ENCODE measurements at regions not wholly inside any gene's neighbourhood (a gene's known extent, or its start where the extent isn't known, plus 50 kb on each side); places are given as distances from the start of the nearest gene placed in this dataset.
"Not testable (repeated sequence)": the region's sequence is repeated elsewhere in the genome, so short reads cannot be mapped to it uniquely, and the experiment has no call there.

GRCh38 chr1:146537775-146538373 lies 309.1 kb upstream of the NOTCH2NLA start:
- DNase-seq (ENCODE audit: extremely low spot score, unreplicated experiment); H3K36me3 Mint-ChIP-seq; H3K4me3 Mint-ChIP-seq; H3K27ac Mint-ChIP-seq; H3K4me1 Mint-ChIP-seq (ENCODE audit: unreplicated experiment); H3K27me3 Mint-ChIP-seq; H3K9me3 Mint-ChIP-seq: not testable (repeated sequence)

- not testable (repeated sequence) for H3K27ac Mint-ChIP-seq; H3K36me3 Mint-ChIP-seq; H3K9me3 Mint-ChIP-seq; H3K27me3 Mint-ChIP-seq; H3K4me3 Mint-ChIP-seq; H3K4me1 Mint-ChIP-seq (ENCODE audit: unreplicated experiment); DNase-seq (ENCODE audit: extremely low spot score, unreplicated experiment)
Observed at GRCh38 chr1:146536028-146536427, 307.2 kb upstream of the NOTCH2NLA start.

GRCh38 chr1:146535575-146535974 lies 306.8 kb upstream of the NOTCH2NLA start:
- not testable (repeated sequence) for H3K36me3 Mint-ChIP-seq; H3K27ac Mint-ChIP-seq; H3K9me3 Mint-ChIP-seq; H3K4me1 Mint-ChIP-seq (ENCODE audit: unreplicated experiment); DNase-seq (ENCODE audit: extremely low spot score, unreplicated experiment); H3K4me3 Mint-ChIP-seq; H3K27me3 Mint-ChIP-seq

DNA sequence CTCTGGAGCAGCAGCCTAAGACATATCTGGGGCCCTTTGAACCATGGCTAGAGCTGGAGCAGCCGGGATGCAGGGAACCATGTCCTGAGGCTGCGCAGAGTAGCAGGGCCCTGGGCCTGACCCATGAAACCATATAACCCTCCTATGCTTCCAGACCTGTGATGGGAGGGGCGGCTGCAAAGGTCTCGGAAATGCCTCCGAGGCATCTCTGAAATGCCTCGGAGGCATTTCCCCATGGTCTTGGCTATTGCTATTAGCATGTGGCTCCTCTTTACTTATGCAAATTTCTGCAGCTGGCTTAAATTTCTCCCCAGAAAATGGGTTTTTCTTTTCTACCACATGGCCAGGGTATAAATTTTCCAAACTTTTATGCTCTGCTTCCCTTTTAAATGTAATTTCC lies 302.1 kb upstream of the NOTCH2NLA start:
- not testable (repeated sequence) for H3K27me3 Mint-ChIP-seq; H3K9me3 Mint-ChIP-seq; H3K4me3 Mint-ChIP-seq; H3K4me1 Mint-ChIP-seq (ENCODE audit: unreplicated experiment); H3K27ac Mint-ChIP-seq; DNase-seq (ENCODE audit: extremely low spot score, unreplicated experiment); H3K36me3 Mint-ChIP-seq

- not testable (repeated sequence) for H3K27ac Mint-ChIP-seq; H3K9me3 Mint-ChIP-seq; DNase-seq (ENCODE audit: extremely low spot score, unreplicated experiment); H3K4me1 Mint-ChIP-seq (ENCODE audit: unreplicated experiment); H3K27me3 Mint-ChIP-seq; H3K4me3 Mint-ChIP-seq; H3K36me3 Mint-ChIP-seq
Observed at GRCh38 chr1:146522812-146523211, 294.0 kb upstream of the NOTCH2NLA start.

DNA sequence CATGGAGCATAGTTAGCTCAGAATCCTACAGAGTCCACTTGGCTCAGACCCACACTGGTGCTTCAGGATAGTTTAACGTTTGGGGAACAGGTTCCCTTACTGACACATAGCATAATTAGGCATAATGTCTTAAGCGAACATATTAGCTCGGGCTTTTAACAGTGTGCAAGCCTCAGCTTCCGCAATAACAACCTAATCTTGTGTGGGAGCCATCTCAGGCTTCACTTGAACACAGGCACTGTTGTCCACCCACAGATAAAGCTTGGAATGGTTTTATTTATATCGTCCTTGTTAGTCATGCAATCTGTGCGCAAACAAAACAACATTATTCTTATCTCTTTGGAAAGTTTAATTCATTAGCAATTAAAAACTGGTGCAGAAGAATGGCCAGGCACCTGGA lies 293.5 kb upstream of the NOTCH2NLA start:
- H3K27me3 Mint-ChIP-seq; H3K4me1 Mint-ChIP-seq (ENCODE audit: unreplicated experiment); H3K9me3 Mint-ChIP-seq; DNase-seq (ENCODE audit: extremely low spot score, unreplicated experiment); H3K27ac Mint-ChIP-seq; H3K36me3 Mint-ChIP-seq; H3K4me3 Mint-ChIP-seq: not testable (repeated sequence)

DNA sequence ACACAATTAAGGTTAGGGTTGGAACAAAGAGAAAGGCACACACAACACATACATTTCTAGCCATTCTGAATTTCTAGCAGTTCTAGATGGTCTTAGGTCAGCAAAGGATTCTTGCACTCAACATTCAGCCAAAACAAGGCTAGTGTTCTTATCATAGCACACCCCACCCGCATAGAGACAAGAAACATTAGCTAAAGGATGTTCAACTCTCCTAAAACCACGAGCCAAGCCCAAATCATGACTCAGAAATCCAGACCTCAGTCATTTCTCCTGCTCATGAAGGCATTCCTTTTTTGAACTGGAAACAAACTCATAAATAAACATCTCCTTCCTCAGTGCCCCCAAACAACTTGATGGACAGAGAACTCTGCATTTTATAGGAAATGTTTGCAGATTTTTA lies 293.0 kb upstream of the NOTCH2NLA start:
- not testable (repeated sequence) for H3K4me1 Mint-ChIP-seq (ENCODE audit: unreplicated experiment); DNase-seq (ENCODE audit: extremely low spot score, unreplicated experiment); H3K27ac Mint-ChIP-seq; H3K27me3 Mint-ChIP-seq; H3K9me3 Mint-ChIP-seq; H3K4me3 Mint-ChIP-seq; H3K36me3 Mint-ChIP-seq

DNA sequence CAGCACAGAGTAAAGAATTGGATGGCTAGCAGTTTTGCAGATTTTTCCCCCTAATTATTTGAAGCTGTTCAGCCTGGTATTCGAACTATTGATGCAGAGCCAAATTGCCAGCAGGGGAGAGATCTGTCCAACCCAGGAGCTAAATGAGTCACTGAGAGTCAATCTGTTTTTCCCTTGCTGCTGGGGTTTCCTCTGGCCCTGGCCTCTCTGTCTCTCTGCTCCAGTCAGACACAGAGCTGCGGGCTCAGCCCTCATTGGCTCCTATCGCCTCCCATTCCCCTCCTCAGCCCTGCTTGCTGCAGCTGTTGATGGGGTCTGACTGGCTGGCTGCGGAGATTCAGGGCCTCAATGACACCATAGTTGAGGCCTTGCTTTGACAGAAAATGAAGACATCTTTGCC lies 284.9 kb upstream of the NOTCH2NLA start:
- not testable (repeated sequence) for H3K27ac Mint-ChIP-seq; H3K4me1 Mint-ChIP-seq (ENCODE audit: unreplicated experiment); H3K27me3 Mint-ChIP-seq; DNase-seq (ENCODE audit: extremely low spot score, unreplicated experiment); H3K4me3 Mint-ChIP-seq; H3K9me3 Mint-ChIP-seq; H3K36me3 Mint-ChIP-seq

- not testable (repeated sequence) for H3K4me3 Mint-ChIP-seq; H3K27ac Mint-ChIP-seq; DNase-seq (ENCODE audit: extremely low spot score, unreplicated experiment); H3K9me3 Mint-ChIP-seq; H3K4me1 Mint-ChIP-seq (ENCODE audit: unreplicated experiment); H3K36me3 Mint-ChIP-seq; H3K27me3 Mint-ChIP-seq
Observed at GRCh38 chr1:146511047-146511777, 282.4 kb upstream of the NOTCH2NLA start.

GRCh38 chr1:146510248-146510983 lies 281.6 kb upstream of the NOTCH2NLA start:
- not testable (repeated sequence) for DNase-seq (ENCODE audit: extremely low spot score, unreplicated experiment); H3K4me1 Mint-ChIP-seq (ENCODE audit: unreplicated experiment)

DNA sequence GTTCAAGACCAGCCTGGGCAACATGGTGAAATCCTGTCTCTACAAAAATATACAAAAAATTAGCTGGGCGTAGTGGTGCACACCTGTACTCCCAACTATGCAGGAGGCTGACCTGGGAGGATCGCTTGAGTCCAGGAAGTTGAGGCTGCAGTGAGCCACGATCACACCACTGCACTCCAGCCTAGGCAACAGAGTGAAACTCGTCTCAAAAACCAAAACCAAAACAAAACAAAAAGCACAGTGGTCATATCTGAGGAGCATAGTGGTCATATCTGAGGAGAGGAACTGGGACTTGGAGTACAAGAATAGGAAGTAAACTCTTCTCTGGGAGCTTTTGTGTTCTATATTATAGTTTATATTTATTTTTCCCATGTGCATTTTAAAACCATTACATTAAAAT lies 275.3 kb upstream of the NOTCH2NLA start:
- DNase-seq (ENCODE audit: extremely low spot score, unreplicated experiment); H3K9me3 Mint-ChIP-seq; H3K4me3 Mint-ChIP-seq; H3K4me1 Mint-ChIP-seq (ENCODE audit: unreplicated experiment); H3K36me3 Mint-ChIP-seq; H3K27ac Mint-ChIP-seq; H3K27me3 Mint-ChIP-seq: not testable (repeated sequence)

More at GRCh38 chr1:146510248-146510983, 281.6 kb upstream of the NOTCH2NLA start:
- not testable (repeated sequence) for H3K27ac Mint-ChIP-seq, H3K4me3 Mint-ChIP-seq, H3K36me3 Mint-ChIP-seq, H3K27me3 Mint-ChIP-seq, H3K9me3 Mint-ChIP-seq

DNA sequence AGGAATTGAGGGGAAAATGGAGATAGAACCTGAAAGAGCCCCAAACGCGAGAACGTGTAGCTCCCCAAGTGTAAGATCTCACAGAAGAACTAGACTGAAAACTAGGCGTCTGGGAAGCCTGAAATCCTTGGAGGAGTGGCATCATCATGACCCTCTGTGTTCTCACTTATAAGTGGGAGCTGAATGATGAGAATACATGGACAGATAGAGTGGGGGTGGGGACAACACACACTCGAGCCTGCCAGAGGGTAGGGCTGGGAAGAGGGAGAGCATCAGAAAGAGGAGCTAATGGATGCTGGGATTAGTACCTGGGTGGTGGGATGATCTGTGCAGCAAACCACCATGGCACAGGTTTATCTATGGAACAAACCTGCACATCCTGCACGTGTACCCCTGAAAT lies 258.7 kb upstream of the NOTCH2NLA start:
- H3K27ac Mint-ChIP-seq; DNase-seq (ENCODE audit: extremely low spot score, unreplicated experiment); H3K36me3 Mint-ChIP-seq; H3K27me3 Mint-ChIP-seq; H3K4me1 Mint-ChIP-seq (ENCODE audit: unreplicated experiment); H3K4me3 Mint-ChIP-seq; H3K9me3 Mint-ChIP-seq: not testable (repeated sequence)

- not testable (repeated sequence) for H3K4me1 Mint-ChIP-seq (ENCODE audit: unreplicated experiment); DNase-seq (ENCODE audit: extremely low spot score, unreplicated experiment); H3K27ac Mint-ChIP-seq; H3K27me3 Mint-ChIP-seq; H3K4me3 Mint-ChIP-seq; H3K9me3 Mint-ChIP-seq; H3K36me3 Mint-ChIP-seq
Observed at GRCh38 chr1:146487155-146487554, 258.3 kb upstream of the NOTCH2NLA start.

DNA sequence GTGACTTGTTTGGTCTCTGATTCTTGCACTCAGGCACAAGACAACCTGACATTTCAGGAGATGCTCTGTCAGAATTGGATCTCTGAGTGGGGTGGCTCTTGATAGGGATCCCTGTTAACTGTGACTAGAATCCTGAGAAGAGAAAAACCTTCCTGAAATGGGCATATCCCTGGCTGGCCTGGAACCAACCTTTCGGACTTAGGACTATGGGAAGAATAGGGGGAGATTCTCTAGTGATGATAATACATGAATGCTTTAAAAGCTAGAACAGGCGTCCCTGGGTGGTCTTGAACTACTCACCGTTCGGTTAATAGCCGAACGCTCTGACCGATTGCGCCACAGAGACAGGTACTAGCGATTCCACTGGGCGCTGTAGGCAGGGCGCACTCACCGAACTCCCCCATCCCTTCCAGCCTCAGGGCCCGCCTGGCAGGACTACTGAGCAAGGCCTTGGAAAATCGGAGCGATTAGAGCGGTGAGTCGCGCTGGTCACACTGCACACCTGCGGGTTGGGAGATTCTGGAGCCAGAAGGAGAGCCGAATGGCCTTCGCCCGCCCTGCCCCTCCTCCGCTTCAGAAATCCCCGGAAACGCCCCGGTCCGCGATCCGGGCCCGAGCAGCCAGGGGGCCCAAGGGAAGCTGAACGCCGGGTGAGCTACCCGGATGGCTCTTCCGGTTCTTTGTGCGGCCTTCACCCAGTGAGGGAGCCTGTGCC lies 257.6 kb upstream of the NOTCH2NLA start:
- not testable (repeated sequence) for H3K4me3 Mint-ChIP-seq

More for the DNA sequence above, 257.6 kb upstream of the NOTCH2NLA start:
- not testable (repeated sequence) for H3K27ac Mint-ChIP-seq; H3K4me1 Mint-ChIP-seq (ENCODE audit: unreplicated experiment); H3K27me3 Mint-ChIP-seq; H3K9me3 Mint-ChIP-seq; DNase-seq (ENCODE audit: extremely low spot score, unreplicated experiment); H3K36me3 Mint-ChIP-seq
